ENCODE measurements at regions not wholly inside any gene's neighbourhood (a gene's known extent, or its start where the extent isn't known, plus 50 kb on each side); places are given as distances from the start of the nearest gene placed in this dataset.
"Not testable (repeated sequence)": the region's sequence is repeated elsewhere in the genome, so short reads cannot be mapped to it uniquely, and the experiment has no call there.

DNA sequence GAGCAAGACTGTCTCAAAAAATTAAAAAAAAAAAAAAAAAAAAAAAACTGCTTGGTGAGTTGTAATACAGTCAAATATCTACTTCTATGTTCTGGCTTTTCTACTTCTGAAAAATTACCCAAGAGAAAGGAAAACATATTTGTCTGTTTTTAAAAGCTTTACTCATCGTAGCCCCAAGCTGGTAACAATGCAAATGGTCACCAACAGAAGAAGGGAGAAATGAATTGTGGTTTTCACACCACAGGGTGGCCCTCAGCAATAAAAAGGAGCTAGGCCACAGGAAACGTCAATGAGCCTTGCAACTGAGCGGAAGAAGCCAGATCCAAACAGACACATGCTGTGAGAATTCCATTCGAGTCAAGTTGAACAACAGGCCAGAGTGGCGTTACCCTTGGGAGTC lies 121.0 kb downstream of the CDRT15L2 start:
- TF ChIP-seq, protein P1, sequence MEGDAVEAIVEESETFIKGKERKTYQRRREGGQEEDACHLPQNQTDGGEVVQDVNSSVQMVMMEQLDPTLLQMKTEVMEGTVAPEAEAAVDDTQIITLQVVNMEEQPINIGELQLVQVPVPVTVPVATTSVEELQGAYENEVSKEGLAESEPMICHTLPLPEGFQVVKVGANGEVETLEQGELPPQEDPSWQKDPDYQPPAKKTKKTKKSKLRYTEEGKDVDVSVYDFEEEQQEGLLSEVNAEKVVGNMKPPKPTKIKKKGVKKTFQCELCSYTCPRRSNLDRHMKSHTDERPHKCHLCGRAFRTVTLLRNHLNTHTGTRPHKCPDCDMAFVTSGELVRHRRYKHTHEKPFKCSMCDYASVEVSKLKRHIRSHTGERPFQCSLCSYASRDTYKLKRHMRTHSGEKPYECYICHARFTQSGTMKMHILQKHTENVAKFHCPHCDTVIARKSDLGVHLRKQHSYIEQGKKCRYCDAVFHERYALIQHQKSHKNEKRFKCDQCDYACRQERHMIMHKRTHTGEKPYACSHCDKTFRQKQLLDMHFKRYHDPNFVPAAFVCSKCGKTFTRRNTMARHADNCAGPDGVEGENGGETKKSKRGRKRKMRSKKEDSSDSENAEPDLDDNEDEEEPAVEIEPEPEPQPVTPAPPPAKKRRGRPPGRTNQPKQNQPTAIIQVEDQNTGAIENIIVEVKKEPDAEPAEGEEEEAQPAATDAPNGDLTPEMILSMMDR (conservative IDR thresholded peaks at IDR 0.05) = not testable (repeated sequence)
- TF ChIP-seq EZH2 (IDR thresholded peaks at IDR 0.05; ENCODE audit: low read depth) = not testable (repeated sequence)
